Astrocyte (in vitro differentiated cells and primary cell): ENCODE measurements at regions not wholly inside any gene's neighbourhood (a gene's known extent, or its start where the extent isn't known, plus 50 kb on each side); places are given as distances from the start of the nearest gene placed in this dataset.

Source experiments
- CTCF ChIP-seq: IDR thresholded peaks from 2 replicates; pipeline ENCODE4 v1.5.1; 2011; ENCODE audit warnings: low read depth, mild to moderate bottlenecking, inconsistent platforms, low read length, moderate library complexity; ENCODE audit not compliant: insufficient read depth
- EZH2 ChIP-seq: IDR thresholded peaks from 2 replicates; pipeline ENCODE4 v1.6.1; 2012; ENCODE audit warnings: mild to moderate bottlenecking, low read length, inconsistent platforms; ENCODE audit not compliant: insufficient read depth

GRCh38 chr11:95459291-95460042 lies 228.5 kb upstream of the SESN3 start:
- TF ChIP-seq CTCF: no peak
- TF ChIP-seq EZH2: no peak
